ENCODE measurements at regions not wholly inside any gene's neighbourhood (a gene's known extent, or its start where the extent isn't known, plus 50 kb on each side); places are given as distances from the start of the nearest gene placed in this dataset.
"Not testable (repeated sequence)": the region's sequence is repeated elsewhere in the genome, so short reads cannot be mapped to it uniquely, and the experiment has no call there.

DNA sequence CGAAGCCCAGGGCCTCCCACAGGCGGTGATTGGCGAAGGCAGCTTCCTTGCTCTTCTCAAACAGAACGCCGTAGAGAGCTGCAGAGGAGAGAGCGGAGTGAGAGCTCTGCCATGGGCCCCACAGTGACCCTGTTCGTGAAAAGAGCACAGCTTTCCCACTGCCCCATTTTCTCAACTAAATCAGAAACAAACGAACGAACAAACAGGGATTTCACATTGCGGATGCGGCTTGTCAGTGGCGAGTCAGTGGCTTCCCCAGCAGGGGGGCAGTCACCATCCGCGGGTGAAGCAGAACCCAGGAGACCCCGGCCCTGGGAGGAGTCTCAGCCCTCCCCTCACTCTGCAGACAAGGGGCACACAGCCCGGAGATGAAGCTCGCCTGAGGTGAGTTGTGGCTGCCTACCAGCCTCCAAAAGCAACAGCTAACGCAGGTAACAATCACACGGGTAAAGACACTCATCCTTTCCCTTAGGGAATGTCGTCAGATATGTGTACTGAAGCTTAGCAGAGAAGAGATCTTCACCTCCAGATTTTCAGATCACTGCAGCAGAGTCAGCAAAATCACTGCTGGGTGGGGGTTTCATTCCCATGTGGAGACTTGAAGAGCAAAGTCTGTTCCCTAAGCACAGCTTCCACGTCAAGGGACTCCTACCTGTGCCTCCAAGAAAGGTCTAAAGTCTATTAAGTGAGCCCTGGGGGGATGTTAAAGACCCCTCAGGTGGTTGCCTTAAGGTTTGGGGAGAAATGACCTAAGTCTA lies 51.2 kb upstream of the GPR31 start:
- no peak for DNase-seq

DNA sequence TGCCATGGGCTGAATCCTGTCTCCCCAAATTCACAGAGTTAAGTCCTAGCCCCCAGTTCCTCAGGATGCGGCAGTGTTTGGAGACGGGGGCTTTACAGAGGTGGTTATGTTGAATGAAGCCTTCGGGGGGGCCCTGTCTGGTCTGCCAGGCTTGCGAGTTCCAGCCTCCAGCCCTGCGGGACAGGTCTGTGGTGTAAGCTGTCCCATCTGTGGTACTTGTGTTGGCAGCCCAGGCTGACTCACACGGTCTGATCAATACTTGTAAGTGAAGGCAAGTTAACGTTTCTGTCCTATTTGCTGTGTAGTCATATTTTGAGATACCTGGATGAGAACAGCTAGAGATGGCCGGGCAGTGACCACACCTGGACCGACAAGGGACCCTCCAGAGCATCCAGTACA lies 51.8 kb upstream of the GPR31 start:
- DNase-seq = no peak

DNA sequence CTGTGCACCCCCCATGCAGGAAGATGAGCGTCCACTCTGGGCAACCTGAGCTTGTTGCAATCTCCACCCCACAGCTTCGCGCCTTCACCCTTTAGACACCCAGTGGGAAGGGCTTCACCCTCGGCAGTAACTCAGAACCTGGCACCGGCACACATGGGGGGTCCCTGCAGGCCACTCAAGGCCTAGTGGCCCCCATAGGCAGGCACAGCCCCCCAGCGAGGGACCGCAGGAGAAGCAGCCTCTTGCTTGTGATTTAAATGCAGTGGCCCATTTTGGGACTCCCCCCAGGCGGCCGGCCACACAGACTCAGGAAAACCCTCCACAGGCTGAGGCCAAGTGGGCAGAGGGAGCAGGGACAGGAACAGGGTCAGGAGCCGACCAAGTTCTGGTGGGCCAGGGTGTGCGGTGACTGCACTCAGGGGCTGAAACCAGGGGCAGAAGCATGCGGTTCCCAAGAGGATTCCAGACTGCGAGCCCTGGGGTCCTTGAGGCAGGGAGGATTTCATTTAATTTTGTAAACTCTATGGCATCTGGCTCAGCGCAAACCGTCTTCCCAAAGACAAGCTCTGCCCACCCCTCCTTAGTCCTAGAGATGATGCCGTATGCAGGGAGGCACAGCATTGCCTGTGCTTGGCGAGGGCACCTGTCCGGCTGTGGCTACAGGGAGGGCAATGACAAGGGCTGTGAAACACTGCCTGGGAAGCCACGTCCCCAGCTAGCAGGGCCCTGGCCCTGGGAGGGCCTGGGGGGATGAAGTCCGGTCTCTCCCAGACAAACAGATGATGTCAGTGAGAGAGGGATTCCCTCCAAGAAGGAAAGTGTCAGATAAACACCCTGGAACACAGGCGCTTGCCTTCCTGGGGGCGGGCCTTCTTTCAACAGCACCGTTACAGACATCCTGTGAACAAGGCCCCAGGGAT lies 52.9 kb upstream of the GPR31 start:
- peak; percentile 55 for DNase-seq

DNA sequence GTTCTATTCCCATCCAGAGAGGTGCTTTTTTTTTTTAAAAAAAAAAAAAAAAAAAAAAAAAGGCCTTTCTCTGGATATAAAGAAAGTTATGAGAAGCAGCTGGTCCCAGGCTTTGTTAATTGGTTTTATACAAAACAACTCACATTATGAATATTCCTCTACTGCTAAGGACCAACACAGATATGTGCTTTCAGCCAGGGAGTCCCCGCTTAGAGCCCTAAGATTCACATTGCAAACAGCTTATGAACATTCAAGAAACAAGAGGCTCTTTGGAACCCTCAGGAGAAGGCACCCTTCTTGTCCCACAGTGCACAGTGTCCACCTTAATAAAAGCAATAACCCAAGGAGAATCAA lies 53.5 kb upstream of the GPR31 start:
- DNase-seq = no peak

DNA sequence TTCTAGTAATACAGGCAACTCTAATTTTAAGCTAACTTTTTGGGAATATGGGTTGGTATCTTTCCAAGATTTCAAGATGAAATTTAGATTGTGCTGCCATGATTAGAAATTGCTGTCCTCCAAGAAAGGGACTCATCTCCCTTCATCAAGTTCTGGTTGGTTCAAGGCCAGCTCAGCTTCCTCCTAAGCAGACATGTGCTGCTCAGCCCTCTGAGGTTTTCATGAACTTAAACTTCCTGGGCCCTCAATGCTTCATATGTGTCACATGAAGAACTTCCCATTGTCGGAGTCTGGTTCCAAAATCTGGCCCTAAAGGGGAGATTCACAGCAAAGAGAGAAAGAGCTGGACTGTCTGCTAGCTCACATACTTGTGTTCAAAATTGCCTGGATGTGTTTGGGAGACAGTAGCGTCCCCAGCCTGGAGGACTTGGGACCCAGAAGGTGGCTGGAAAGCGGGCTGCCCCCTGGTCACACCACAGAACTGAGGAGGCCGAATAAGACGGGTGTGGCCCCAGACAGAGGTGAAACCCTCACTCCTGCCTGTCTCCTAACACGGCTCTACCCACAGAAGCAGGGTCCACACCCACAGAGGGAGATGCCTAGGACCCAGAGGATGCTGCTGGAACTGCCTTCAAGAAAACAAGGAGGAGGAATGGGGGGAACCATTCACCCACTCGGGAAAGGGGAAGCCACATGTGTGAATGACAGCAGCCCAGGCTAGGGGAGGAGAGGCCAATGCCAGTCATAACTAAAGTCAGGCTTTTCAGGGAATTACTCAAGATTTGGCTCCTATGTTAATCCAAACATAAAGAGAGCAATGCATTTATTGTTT lies 54.3 kb upstream of the GPR31 start:
- no peak for DNase-seq

DNA sequence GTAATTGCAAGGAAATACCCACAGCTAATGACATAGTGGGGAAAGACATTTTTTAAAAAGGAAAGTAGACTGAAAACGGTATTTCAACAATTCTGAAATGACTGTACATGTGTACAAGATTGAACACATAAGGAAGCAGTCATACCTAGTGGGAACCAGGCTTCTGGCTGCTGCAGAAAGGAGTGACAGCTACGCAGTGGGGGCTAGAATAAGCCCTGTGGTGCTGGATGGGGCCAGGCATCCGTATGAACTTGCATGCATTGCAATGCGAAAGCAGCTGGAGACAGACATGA lies 54.9 kb upstream of the GPR31 start:
- DNase-seq = no peak

DNA sequence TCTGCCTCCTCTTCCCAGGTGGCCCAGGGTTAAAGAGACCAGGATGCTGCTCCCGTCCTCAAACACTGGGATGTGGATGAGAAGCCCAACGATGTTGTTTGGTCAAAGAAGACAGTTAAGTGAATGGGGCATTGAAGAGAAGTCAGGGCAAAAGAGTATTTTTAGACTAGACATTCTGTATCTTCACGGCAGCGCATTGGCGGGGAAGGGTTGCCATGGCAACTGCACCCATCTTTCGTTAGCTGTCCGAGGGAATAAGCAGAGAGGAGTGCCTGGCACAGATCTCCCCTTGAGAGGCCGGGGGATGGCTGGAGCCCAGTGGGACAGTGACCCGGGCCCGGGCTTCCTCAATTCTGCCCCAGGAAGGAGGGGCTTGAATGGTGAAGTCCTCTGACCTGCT lies 56.4 kb upstream of the GPR31 start:
- DNase-seq = no peak

DNA sequence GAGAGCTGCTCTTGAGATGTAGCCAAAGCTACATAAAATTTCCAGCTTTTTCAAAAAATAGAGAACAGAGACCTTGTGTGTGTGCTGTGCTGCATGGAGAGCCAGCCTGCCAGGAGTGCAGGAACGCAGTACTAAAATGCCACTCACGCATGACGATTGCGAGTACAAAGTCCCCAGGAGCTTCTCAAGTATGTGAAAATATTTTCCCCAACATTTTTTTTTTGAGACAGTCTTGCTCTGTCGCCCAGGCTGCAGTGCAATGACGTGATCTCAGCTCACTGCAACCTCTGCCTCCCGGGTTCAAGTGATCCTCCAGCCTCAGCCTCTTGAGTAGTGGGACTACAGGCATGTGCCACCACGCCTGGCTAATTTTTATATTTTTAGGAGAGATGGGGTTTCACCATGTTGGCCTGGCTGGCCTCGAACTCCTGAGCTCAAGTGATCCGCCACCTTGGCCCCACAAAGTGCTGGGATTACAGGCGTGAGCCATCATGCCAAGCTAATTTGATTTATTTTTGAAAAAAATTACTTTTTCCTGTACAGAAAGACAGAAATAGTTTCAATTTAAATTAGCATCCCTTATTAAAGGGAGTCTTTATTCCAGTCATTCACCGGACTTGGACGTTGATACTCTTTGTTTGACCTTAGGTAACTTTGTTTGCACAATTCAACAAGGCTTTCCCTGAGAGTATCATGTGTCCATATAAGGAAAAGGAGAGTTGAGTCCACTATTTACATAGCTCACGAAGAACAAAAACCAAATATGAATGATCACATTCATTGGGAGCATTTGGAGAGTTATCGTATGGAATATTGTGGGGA lies 57.9 kb upstream of the GPR31 start:
- DNase-seq = peak; percentile 72

DNA sequence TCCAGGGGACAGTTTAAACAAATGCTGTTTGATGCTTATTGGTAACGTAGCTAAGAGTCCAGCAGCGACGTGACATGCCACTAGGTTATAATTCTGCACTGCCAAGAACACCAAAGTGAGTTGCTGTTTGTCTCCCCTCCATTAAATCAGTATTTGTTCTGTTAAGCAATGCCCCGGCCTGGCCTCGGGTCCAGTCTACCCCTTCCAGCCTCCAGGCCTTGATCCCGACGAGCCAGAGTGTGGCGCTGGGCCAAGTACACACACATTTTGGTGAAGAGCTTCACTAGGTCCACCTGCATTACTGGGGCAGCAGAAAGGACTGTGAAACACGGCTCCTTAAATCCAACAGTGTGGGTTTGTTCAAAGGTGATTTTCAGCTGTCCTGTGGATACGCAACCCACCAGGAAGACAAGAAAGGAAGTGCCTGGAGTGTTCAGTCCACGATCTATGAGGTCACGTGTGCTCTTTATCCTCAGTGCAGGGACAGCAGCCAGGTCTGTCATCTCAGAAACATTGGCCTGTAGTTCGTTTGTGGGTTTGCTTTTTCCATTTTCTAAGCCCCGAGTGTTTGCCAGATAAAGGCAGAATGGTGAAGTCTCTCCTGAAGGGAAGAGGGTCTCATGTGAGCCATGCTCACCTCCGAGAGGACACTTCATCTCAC lies 58.7 kb upstream of the GPR31 start:
- not testable (repeated sequence) for DNase-seq

DNA sequence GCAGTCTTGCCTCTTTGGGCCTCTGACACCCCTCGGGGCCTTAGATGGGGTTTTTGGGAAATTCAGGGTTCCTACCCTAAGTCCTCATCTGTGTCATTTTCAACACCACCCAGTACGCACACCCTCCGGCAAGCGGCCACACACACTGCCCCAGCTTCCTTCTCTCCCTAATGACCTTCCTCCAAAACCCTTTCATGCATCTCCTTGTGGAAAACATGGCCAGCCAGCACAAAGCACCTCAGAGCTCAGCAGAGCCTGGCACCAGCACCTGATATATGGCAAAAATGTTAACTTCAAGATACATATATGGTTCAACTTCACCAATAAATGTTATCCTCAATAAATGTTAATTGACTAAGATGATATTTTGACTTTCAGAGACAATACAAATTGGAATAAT lies 59.3 kb upstream of the GPR31 start:
- DNase-seq = not testable (repeated sequence)

DNA sequence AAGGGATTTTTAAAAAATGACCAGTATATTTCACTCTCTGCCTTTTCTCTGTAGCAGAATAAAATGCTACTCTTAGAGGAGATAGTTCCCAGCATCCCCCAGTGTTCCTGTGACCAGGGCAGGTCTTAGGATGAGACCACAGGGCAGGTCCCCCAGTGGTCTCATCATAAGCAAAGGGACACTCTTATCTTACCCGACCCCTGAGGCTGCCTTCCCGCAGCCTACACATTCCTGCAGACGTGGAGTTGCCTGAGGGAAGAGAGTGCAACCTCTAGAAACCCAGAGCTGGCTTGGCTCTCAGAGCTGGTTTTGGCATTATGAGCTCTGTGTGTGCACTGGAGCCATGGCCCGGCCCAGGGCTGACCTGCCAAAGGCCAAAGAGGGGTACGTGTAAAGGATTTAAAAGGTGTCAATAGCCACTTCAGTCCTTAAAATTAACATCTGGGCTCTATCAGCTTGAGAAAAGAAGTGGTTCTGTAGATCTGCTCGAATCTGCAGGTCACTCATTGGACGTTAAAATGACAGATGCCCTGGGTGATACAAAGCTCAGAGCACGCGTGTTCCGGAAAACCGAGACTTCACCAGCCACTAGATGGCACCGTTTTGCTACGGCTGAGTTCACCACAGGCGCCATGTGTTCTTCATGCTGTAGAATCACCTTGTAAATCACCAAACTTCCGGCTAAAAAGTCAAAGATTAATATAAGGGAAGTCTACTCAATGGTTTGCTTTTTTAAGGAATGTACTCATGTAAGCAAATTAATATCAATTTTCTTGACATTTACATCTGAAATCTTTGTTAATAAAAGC lies 60.4 kb upstream of the GPR31 start:
- peak; percentile 65 for DNase-seq

DNA sequence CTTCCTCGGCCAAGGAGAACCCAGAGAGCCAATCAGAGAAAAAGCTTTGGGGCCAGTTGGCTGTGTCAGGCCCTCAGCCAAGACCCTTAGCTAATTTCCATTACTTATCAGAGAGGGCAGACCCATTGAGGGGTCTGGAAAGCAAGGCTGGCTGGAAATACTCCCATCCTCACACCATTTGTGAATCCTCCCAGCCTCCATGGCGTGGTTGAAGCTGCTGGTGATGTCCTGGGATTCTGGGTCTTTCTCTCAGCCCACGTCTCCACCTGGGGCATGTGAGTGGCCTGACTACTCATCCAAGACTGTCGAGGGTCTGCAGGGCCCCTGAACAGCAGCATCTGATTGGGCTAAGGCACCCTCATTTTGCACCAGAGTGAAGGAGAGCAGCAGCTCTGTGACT lies 61.3 kb upstream of the GPR31 start:
- not testable (repeated sequence) for DNase-seq

DNA sequence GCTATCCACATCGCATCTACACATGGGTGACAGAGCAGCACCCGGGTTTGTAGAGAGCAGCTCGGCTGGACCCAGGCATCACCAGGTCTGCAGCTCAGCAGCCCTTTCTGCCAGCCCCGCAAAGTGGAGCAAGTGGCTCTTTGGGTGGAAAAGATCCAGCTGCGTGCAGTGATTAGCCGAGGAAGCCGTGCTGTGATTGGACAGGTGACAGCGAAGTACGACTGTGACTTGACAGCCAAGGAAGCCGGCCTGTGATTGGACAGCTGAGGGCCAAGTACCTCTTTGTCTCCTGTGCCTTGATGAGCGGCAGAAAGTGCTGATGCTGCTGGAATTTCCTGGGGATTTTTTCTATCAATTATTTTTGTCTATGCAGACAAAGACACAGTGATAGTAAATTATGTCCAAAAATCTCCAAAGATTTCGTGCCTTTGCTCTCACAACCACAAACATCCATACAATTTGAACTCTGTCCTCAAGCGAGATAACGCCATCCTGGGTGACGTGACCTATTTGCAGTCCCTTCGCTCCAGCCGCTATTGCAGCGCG lies 62.3 kb upstream of the GPR31 start:
- DNase-seq = no peak

DNA sequence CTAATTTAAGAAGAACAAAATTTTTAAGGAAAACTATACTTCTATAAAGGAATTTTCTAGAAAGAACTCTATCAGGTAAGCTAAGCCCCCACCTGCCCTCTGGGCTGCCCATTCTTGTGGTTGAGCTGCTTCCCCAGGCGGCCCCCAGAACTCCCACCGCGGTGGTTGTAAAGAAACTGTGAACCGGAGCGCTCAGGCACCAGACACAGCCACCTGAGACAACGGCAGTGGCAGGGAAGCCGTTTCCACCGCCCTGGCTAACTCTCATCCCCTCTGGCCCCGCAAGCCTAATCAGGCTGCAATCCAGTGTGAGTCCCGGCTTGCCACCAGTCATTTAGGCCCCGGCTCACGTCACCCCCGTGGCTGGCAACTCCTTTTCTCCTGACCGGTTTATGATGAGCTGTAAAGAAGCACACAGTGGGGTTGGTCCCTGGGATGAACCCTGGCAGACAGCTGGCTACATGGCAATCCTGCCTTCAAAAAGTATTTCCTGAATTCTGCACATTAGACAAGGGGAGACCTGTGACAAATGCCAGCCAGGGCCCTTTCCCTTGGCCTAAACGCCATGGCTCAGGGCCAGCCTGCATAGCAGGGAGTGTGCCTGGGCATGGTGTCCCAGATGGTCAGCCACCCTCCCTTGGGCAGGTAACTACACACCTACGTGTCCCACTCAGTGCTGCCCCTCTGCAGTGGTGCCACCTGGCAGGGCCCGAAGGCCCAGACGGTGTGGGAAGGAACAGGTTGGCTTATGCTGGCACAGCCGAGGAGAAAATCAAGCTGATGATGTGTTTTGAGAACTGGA lies 63.8 kb upstream of the GPR31 start:
- DNase-seq = no peak

DNA sequence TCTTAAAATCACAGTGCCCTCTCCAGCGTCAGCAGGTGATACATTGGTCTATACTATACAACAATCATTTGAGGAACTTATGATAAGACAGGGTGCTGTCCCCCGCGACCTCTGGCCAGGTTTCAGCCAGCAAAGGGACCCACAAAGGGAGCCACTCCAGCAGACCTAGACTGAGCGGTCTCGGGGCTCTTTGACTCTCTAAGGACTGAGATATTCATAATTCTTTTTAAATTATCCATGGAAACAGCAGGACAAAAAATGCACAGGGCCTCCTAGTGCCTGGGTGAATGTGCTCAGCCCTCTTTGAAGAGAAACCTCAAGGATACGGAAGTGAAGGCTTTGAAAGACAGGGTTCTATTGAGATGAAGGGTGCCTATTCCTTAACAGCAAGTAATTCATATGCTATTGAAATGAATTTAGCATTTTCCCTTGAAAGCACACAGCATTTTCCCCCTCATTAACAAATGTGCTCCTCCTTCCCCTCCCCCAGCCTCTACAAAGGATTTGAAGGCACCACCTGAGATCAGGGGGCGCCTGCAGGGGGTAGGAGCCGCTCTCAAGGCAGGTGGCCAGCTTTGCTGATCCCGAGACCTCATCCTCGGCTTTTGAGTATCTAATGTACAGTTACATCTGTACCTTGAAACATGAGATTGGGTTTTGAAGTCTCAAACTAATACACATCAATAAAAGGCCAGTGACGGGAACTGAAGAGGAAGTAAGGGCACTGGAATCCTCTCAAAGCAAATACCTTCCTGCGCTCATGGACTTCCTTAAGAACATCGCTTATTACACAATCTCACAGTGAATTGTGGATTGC lies 65.3 kb upstream of the UNC93A start:
- DNase-seq = not testable (repeated sequence)

DNA sequence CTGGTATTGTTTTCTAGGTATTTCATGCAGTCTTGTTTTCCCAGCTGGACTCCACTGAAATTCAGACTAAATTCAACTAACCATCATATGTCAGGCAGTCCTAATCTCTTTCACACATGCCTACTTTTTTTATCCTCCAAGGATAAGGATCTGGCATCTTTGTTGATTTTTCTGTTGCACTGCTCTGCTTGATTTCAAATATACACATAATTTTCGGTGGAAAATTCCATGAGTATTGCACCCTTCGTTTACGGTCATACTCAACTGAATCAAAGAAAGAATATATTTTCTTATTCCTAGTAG lies 64.8 kb upstream of the UNC93A start:
- no peak for DNase-seq

DNA sequence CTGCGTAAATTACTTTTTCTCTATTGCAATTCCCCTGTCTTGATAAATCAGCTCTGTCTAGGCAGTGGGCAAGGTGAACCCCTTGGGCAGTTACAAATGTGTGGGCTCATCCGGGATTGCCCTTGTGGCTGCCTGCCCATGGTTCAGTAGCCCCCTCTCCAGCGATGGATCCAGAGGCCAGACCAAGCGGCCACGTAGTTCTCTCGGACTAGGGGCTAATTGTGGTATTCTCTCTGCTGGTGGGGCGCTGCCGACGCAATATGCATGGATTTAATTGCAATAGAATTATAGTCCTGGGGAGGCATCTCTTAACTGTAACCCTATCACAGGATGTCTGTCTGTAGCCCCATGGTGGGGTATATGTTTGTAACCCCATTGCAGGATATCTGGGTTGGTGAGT lies 64.3 kb upstream of the UNC93A start:
- DNase-seq = no peak

DNA sequence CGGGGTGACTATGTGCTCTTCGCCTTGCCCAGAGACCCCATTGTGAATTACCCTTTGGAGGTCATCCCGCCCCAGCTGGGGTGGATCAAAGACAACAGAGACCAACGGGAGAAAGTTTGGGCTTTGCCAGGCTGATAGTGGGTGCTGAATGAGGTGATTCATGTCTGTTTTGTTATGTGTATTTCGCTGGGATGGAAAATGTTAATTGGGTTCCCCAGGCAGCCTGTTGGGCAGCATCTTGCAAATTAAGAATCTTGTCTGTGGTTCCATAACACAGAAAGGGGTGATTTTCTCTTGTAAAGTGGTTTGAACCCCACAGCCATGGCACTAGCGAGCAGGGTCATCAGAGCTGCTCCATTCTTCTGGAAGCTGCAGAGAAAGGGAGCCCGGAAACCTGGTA lies 63.1 kb upstream of the UNC93A start:
- DNase-seq = no peak

DNA sequence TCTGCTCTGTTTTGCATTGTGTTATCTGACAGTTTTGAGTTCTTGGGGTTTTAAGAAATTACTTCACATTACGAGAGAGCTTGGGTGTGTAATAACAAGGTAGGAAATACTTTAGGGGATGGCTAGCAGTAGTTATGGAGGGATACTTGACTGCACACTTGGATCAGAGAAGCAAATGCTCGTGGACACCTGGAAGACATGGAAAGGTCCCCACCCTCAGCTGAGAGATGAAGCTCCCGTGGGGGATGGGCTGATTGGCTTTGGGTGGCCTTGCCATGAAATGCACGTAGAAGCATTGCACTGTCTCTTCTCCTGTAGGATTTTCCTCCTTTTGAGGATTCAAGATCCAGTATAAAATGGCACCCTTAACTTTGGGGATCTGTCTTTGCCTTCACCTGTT lies 61.5 kb upstream of the UNC93A start:
- DNase-seq = no peak

Measured in DMS53 (cell line).